ENCODE measurements at regions not wholly inside any gene's neighbourhood (a gene's known extent, or its start where the extent isn't known, plus 50 kb on each side); places are given as distances from the start of the nearest gene placed in this dataset.
"Not testable (repeated sequence)": the region's sequence is repeated elsewhere in the genome, so short reads cannot be mapped to it uniquely, and the experiment has no call there.

- DNase-seq: not testable (repeated sequence)
These were observed 763.3 kb downstream of the SPATA31A7 start for GRCh38 chr9:61953108-61953507.

GRCh38 chr9:61971635-61972034, 781.8 kb downstream of the SPATA31A7 start:
- DNase-seq: not testable (repeated sequence)

- DNase-seq: peak; percentile 21
These were observed 784.7 kb downstream of the SPATA31A7 start for GRCh38 chr9:61974501-61974900.

- not testable (repeated sequence) for DNase-seq
These were observed 786.5 kb downstream of the SPATA31A7 start for GRCh38 chr9:61976318-61976717.

- DNase-seq: peak; percentile 24
These were observed 792.9 kb downstream of the SPATA31A7 start for GRCh38 chr9:61982727-61983126.

- not testable (repeated sequence) for DNase-seq
These were observed 793.6 kb downstream of the SPATA31A7 start for GRCh38 chr9:61983441-61983840.

GRCh38 chr9:61983954-61984353, 794.1 kb downstream of the SPATA31A7 start:
- DNase-seq: peak; percentile 35

- DNase-seq: not testable (repeated sequence)
These were observed 794.7 kb downstream of the SPATA31A7 start for GRCh38 chr9:61984513-61984912.

GRCh38 chr9:61992110-61992509, 802.3 kb downstream of the SPATA31A7 start:
- not testable (repeated sequence) for DNase-seq

GRCh38 chr9:62032441-62032840, 842.6 kb downstream of the SPATA31A7 start:
- not testable (repeated sequence) for DNase-seq

- not testable (repeated sequence) for DNase-seq
These were observed 848.4 kb downstream of the SPATA31A7 start for GRCh38 chr9:62038260-62038659.

- DNase-seq: not testable (repeated sequence)
These were observed 868.3 kb downstream of the SPATA31A7 start for GRCh38 chr9:62058155-62058554.

- DNase-seq: not testable (repeated sequence)
These were observed 881.2 kb downstream of the SPATA31A7 start for GRCh38 chr9:62071043-62071442.

GRCh38 chr9:62073401-62073800, 883.6 kb downstream of the SPATA31A7 start:
- DNase-seq: not testable (repeated sequence)

GRCh38 chr9:62084245-62084644, 894.4 kb downstream of the SPATA31A7 start:
- DNase-seq: not testable (repeated sequence)

GRCh38 chr9:62095714-62096345, 906.0 kb downstream of the SPATA31A7 start:
- DNase-seq: not testable (repeated sequence)

- not testable (repeated sequence) for DNase-seq
These were observed 920.6 kb downstream of the SPATA31A7 start for GRCh38 chr9:62110486-62110885.

- DNase-seq: not testable (repeated sequence)
These were observed 927.3 kb downstream of the SPATA31A7 start for GRCh38 chr9:62116951-62117640.

GRCh38 chr9:62119656-62120055, 929.8 kb downstream of the SPATA31A7 start:
- DNase-seq: not testable (repeated sequence)

GRCh38 chr9:62125631-62126611, 936.1 kb downstream of the SPATA31A7 start:
- not testable (repeated sequence) for DNase-seq

- not testable (repeated sequence) for DNase-seq
These were observed 945.2 kb downstream of the SPATA31A7 start for GRCh38 chr9:62135022-62135421.

- not testable (repeated sequence) for DNase-seq
These were observed 955.8 kb downstream of the SPATA31A7 start for GRCh38 chr9:62145648-62146047.

Measured in islet precursor cell (in vitro differentiated cells).